Astrocyte (in vitro differentiated cells and primary cell): ENCODE measurements at regions not wholly inside any gene's neighbourhood (a gene's known extent, or its start where the extent isn't known, plus 50 kb on each side); places are given as distances from the start of the nearest gene placed in this dataset.

Experiments
- DNase-seq: peaks from one replicate; pipeline ENCODE4 v3.0.0-alpha.2; 2010; ENCODE audit warnings: low read depth
- FAIRE-seq: peaks from 2 replicates; lab custom pipeline; 2011; peaks lifted over from hg19 to GRCh38; lab: Jason Lieb, UNC
- H2AFZ ChIP-seq: 2 replicates; pipeline ENCODE4 v1.6.0; 2012; ENCODE audit warnings: low read depth, low read length, inconsistent platforms
- H3K27ac ChIP-seq: 2 replicates; pipeline ENCODE4 v1.5.1; 2011; ENCODE audit warnings: low read depth, low read length, inconsistent platforms
- H3K27me3 ChIP-seq: 2 replicates; pipeline ENCODE4 v1.6.0; 2011; ENCODE audit warnings: low read length, inconsistent platforms; ENCODE audit not compliant: insufficient read depth
- H3K36me3 ChIP-seq: 2 replicates; pipeline ENCODE4 v1.5.1; 2011; ENCODE audit warnings: low read length, inconsistent platforms; ENCODE audit not compliant: insufficient read depth
- H3K4me1 ChIP-seq: 2 replicates; pipeline ENCODE4 v1.5.1; 2011; ENCODE audit warnings: low read length, inconsistent platforms; ENCODE audit not compliant: insufficient read depth
- H3K4me2 ChIP-seq: 2 replicates; pipeline ENCODE4 v1.6.0; 2012; ENCODE audit warnings: low read length, inconsistent platforms
- H3K4me3 ChIP-seq: 2 replicates; pipeline ENCODE4 v1.5.1; 2011; ENCODE audit warnings: low read depth, mild to moderate bottlenecking, low read length, inconsistent platforms; ENCODE audit not compliant: insufficient read depth
- H3K79me2 ChIP-seq: 2 replicates; pipeline ENCODE4 v1.6.0; 2012; ENCODE audit warnings: mild to moderate bottlenecking, low read length, inconsistent platforms; ENCODE audit not compliant: insufficient read depth
- H3K9ac ChIP-seq: 2 replicates; pipeline ENCODE4 v1.6.0; 2012; ENCODE audit warnings: mild to moderate bottlenecking, low read length, inconsistent platforms
- H3K9me3 ChIP-seq: 2 replicates; pipeline ENCODE4 v1.5.1; 2012; ENCODE audit warnings: low read depth, mild to moderate bottlenecking, low read length, inconsistent platforms; ENCODE audit not compliant: insufficient read depth
- H4K20me1 ChIP-seq: 2 replicates; pipeline ENCODE4 v1.6.0; 2012; ENCODE audit warnings: low read length, inconsistent platforms; ENCODE audit not compliant: insufficient read depth
- H3K27ac Mint-ChIP-seq: one replicate; pipeline ENCODE4 v1.8.0; 2021; ENCODE audit warnings: mild to moderate bottlenecking, mixed read lengths; ENCODE audit not compliant: unreplicated experiment
- H3K27me3 Mint-ChIP-seq: one replicate; pipeline ENCODE4 v1.8.0; 2021; ENCODE audit warnings: low read depth, mixed read lengths; ENCODE audit not compliant: unreplicated experiment
- H3K36me3 Mint-ChIP-seq: one replicate; pipeline ENCODE4 v1.8.0; 2021; ENCODE audit warnings: low read depth, mixed read lengths; ENCODE audit not compliant: unreplicated experiment
- H3K4me1 Mint-ChIP-seq: one replicate; pipeline ENCODE4 v1.8.0; 2021; ENCODE audit warnings: low read depth, mixed read lengths; ENCODE audit not compliant: unreplicated experiment
- H3K4me3 Mint-ChIP-seq: one replicate; pipeline ENCODE4 v1.8.0; 2021; ENCODE audit warnings: mild to moderate bottlenecking, moderate library complexity, mixed read lengths; ENCODE audit not compliant: unreplicated experiment
- H3K9me3 Mint-ChIP-seq: one replicate; pipeline ENCODE4 v1.8.0; 2021; ENCODE audit warnings: mild to moderate bottlenecking, mixed read lengths; ENCODE audit not compliant: unreplicated experiment
- CTCF ChIP-seq: IDR thresholded peaks from 2 replicates; pipeline ENCODE4 v1.5.1; 2011; ENCODE audit warnings: low read depth, mild to moderate bottlenecking, inconsistent platforms, low read length, moderate library complexity; ENCODE audit not compliant: insufficient read depth
- EZH2 ChIP-seq: IDR thresholded peaks from 2 replicates; pipeline ENCODE4 v1.6.1; 2012; ENCODE audit warnings: mild to moderate bottlenecking, low read length, inconsistent platforms; ENCODE audit not compliant: insufficient read depth

- no peak overlapping the region for H3K4me3 ChIP-seq
- H3K27ac ChIP-seq, result no peak overlapping the region
- DNase-seq, result no peak
- TF ChIP-seq EZH2 (no peak), CTCF (no peak)
- Mint-ChIP-seq H3K36me3 (no peaks in the 10 kb centered on the region), H3K27ac (no peak overlapping the region), H3K4me1 (peaks cover 5% of the 10 kb centered on the region), H3K27me3 (peaks cover 8% of the 10 kb centered on the region), H3K9me3 (no peaks in the 10 kb centered on the region), H3K4me3 (no peak overlapping the region)
- no peaks in the 10 kb centered on the region for H3K36me3 ChIP-seq
- H2AFZ ChIP-seq, result no peak overlapping the region
- H3K4me1 ChIP-seq, result no peaks in the 10 kb centered on the region
- H3K4me2 ChIP-seq, result no peak overlapping the region
- no peaks in the 10 kb centered on the region for H4K20me1 ChIP-seq
- no peak for FAIRE-seq
- no peaks in the 10 kb centered on the region for H3K27me3 ChIP-seq
- H3K9me3 ChIP-seq, result no peaks in the 10 kb centered on the region
- H3K79me2 ChIP-seq, result no peaks in the 10 kb centered on the region
- H3K9ac ChIP-seq, result no peak overlapping the region
Measured at GRCh38 chrX:1871887-1872286, 257.0 kb downstream of the ASMT start.

GRCh38 chrX:1873671-1874070, 258.8 kb downstream of the ASMT start:
- no peaks in the 10 kb centered on the region for H3K36me3 Mint-ChIP-seq
- no peak overlapping the region for H3K4me3 Mint-ChIP-seq
- no peak overlapping the region for H3K9ac ChIP-seq
- H3K27me3 ChIP-seq, result no peaks in the 10 kb centered on the region
- no peak for DNase-seq
- no peaks in the 10 kb centered on the region for H4K20me1 ChIP-seq
- H3K4me2 ChIP-seq, result no peak overlapping the region
- H3K79me2 ChIP-seq, result no peaks in the 10 kb centered on the region
- no peak for TF ChIP-seq EZH2
- no peak for TF ChIP-seq CTCF
- no peaks in the 10 kb centered on the region for H3K9me3 ChIP-seq
- no peak overlapping the region for H2AFZ ChIP-seq
- no peaks in the 10 kb centered on the region for H3K9me3 Mint-ChIP-seq
- no peak overlapping the region for H3K4me3 ChIP-seq
- H3K4me1 Mint-ChIP-seq, result peaks cover 5% of the 10 kb centered on the region
- no peak overlapping the region for H3K27ac ChIP-seq
- H3K27me3 Mint-ChIP-seq, result peaks cover 8% of the 10 kb centered on the region
- no peaks in the 10 kb centered on the region for H3K36me3 ChIP-seq
- no peak for FAIRE-seq
- H3K4me1 ChIP-seq, result no peaks in the 10 kb centered on the region
- H3K27ac Mint-ChIP-seq, result no peak overlapping the region

GRCh38 chrX:1874416-1874815, 259.6 kb downstream of the ASMT start:
- no peaks in the 10 kb centered on the region for H3K36me3 Mint-ChIP-seq
- H3K4me3 ChIP-seq, result no peak overlapping the region
- H2AFZ ChIP-seq, result no peak overlapping the region
- no peak overlapping the region for H3K27ac Mint-ChIP-seq
- H3K9ac ChIP-seq, result no peak overlapping the region
- H3K9me3 Mint-ChIP-seq, result peaks cover 1% of the 10 kb centered on the region
- no peak overlapping the region for H3K4me2 ChIP-seq
- no peak overlapping the region for H3K27ac ChIP-seq
- no peak overlapping the region for H3K4me3 Mint-ChIP-seq
- no peak for FAIRE-seq
- peaks cover 8% of the 10 kb centered on the region for H3K27me3 Mint-ChIP-seq
- peaks cover 5% of the 10 kb centered on the region for H3K4me1 Mint-ChIP-seq
- H3K36me3 ChIP-seq, result no peaks in the 10 kb centered on the region
- no peaks in the 10 kb centered on the region for H3K4me1 ChIP-seq
- no peaks in the 10 kb centered on the region for H3K27me3 ChIP-seq
- no peaks in the 10 kb centered on the region for H3K9me3 ChIP-seq
- TF ChIP-seq EZH2 (no peak), CTCF (no peak)
- no peaks in the 10 kb centered on the region for H4K20me1 ChIP-seq
- no peaks in the 10 kb centered on the region for H3K79me2 ChIP-seq
- DNase-seq, result no peak
